H1 (cell line): ENCODE measurements at regions not wholly inside any gene's neighbourhood (a gene's known extent, or its start where the extent isn't known, plus 50 kb on each side); places are given as distances from the start of the nearest gene placed in this dataset.

Experiments
- RFX5 ChIP-seq: IDR thresholded peaks from 2 replicates; pipeline ENCODE4 v1.6.1; 2011; ENCODE audit warnings: low read depth, low read length, improper control_type of control experiment, borderline replicate concordance

DNA sequence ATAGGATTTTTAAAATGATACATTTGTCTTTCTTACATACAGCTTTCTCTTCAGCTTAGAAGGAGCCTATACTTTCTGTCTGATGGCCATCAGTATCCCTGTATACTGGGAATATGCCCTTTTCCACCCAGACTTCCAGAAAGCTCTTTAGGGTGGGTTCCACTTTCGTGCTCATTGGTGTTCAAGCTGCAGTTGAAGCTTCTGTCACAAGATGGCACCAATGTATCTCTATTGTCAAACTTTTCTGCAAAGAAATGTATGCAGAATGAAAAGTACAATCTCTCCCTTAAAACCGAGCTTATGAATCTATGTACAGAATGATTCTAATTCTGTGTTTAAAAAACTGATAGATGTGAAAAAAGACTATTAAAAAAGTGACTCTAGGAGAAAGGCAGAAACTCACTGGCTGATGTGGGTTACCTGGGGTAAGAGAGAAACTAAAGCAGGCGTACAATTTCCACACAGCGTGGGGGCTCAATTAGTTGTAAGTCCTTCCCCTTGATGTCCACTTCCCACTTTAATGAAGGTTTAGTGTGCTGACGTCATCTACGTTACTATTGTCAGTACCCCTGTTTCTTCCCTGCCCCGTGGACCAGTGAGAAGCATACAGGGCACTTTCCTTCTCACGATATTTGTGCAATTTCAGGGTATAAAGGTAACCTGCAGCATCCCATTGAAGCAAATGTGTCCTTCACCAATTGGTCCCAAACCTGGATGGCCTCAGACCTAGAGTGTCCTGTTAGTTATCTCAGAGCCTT is 57.3 kb upstream of the TCEAL2 start (continued):
- no peak for TF ChIP-seq RFX5
